SK-N-SH (cell line): ENCODE measurements at regions not wholly inside any gene's neighbourhood (a gene's known extent, or its start where the extent isn't known, plus 50 kb on each side); places are given as distances from the start of the nearest gene placed in this dataset.
A peak's percentile ranks its signal among the peaks of the same experiment; 100 is the strongest.

Experiments used
- CTCF ChIA-PET: fragments of 300-600, 350-600 bp; formaldehyde crosslinking; extraction: SDS; loops from one replicate; lab custom pipeline; 2021; lab: Yijun Ruan, JAX
- POLR2A ChIA-PET: fragments of 350-600 bp; sonication (Branson Sonifier 250); formaldehyde crosslinking; extraction: SDS; loops from one replicate; lab custom pipeline; 2020; ENCODE audit warnings: antibody characterized with exemption, inconsistent platforms; lab: Yijun Ruan, JAX
- DNase-seq: peaks from one replicate; pipeline ENCODE4 v3.0.0; 2012
- H2AFZ ChIP-seq: fragments of 200-600 bp; sonication (generic); 2 replicates; pipeline ENCODE4 v1.8.1; 2016; ENCODE audit warnings: antibody characterized with exemption, mild to moderate bottlenecking, low read depth
- H3F3A ChIP-seq: fragments of 200-600 bp; sonication (generic); replicated peaks from 2 replicates; pipeline ENCODE3; 2016; ENCODE audit warnings: antibody characterized with exemption, mild to moderate bottlenecking; ENCODE audit not compliant: insufficient read depth
- H3K27ac ChIP-seq, 2 experiments: fragments of 200-500 bp in 1 of 2; fragments of 200-600 bp in 1 of 2; sonication (Bioruptor generic) in 1 of 2; sonication (generic), shearing (Covaris generic) in 1 of 2; 2 replicates each; pipeline versions ENCODE4 v1.5.1 to v1.6.1; 2014 to 2016; ENCODE audit warnings: low read depth in 2 of 2, inconsistent platforms in 1 of 2, low read length in 1 of 2, mild to moderate bottlenecking in 1 of 2, mixed read lengths in 1 of 2
- H3K27me3 ChIP-seq: fragments of 200-600 bp; sonication (generic), shearing (Covaris generic); 2 replicates; pipeline ENCODE4 v1.6.1; 2016; ENCODE audit warnings: mixed run types; ENCODE audit not compliant: insufficient read depth
- H3K36me3 ChIP-seq, 2 experiments: fragments of 200-500 bp in 1 of 2; fragments of 200-600 bp in 1 of 2; sonication (Bioruptor generic) in 1 of 2; sonication (generic) in 1 of 2; replicated peaks in 1 of 2; 2 replicates each; pipeline versions ENCODE3 to v1.5.1; 2014 to 2016; ENCODE audit warnings: low read length in 1 of 2, mild to moderate bottlenecking in 1 of 2; ENCODE audit not compliant: insufficient read depth in 2 of 2, control insufficient read depth in 1 of 2
- H3K4me1 ChIP-seq, 2 experiments: fragments of 200-500 bp in 1 of 2; fragments of 200-600 bp in 1 of 2; sonication (Bioruptor generic) in 1 of 2; sonication (generic), shearing (Covaris generic) in 1 of 2; 2 replicates each; pipeline versions ENCODE4 v1.5.1 to v1.6.1; 2014 to 2016; ENCODE audit warnings: low read depth in 1 of 2, low read length in 1 of 2, mixed run types in 1 of 2; ENCODE audit not compliant: insufficient read depth in 2 of 2, control insufficient read depth in 1 of 2
- H3K4me2 ChIP-seq: fragments of 200-600 bp; sonication (generic), shearing (Covaris generic); 2 replicates; pipeline ENCODE4 v1.6.1; 2017; ENCODE audit warnings: mixed run types
- H3K4me3 ChIP-seq, 2 experiments: fragments of 200-500 bp in 1 of 2; fragments of 200-600 bp in 1 of 2; sonication (Bioruptor generic) in 1 of 2; sonication (generic), shearing (Covaris generic) in 1 of 2; 2 replicates each; pipeline versions ENCODE4 v1.5.1 to v1.8.1; 2014 to 2016; ENCODE audit warnings: low read depth in 2 of 2, inconsistent platforms in 1 of 2, low read length in 1 of 2, mild to moderate bottlenecking in 1 of 2, mixed read lengths in 1 of 2, moderate library complexity in 1 of 2
- H3K79me2 ChIP-seq: fragments of 200-600 bp; sonication (generic); 2 replicates; pipeline ENCODE4 v1.8.1; 2017; ENCODE audit warnings: mild to moderate bottlenecking; ENCODE audit not compliant: insufficient read depth
- H3K9ac ChIP-seq: fragments of 200-600 bp; sonication (generic); 2 replicates; pipeline ENCODE4 v1.6.1; 2017; ENCODE audit warnings: mixed run types
- H3K9me2 ChIP-seq: fragments of 200-600 bp; sonication (generic); 2 replicates; pipeline ENCODE4 v1.6.1; 2017; ENCODE audit warnings: mixed run types
- H3K9me3 ChIP-seq: fragments of 200-600 bp; sonication (generic); 2 replicates; pipeline ENCODE4 v1.6.1; 2017; ENCODE audit warnings: mixed run types, mild to moderate bottlenecking, moderate library complexity
- H4K20me1 ChIP-seq: fragments of 200-600 bp; sonication (generic); 2 replicates; pipeline ENCODE4 v1.6.1; 2017; ENCODE audit warnings: mild to moderate bottlenecking, mixed run types; ENCODE audit not compliant: insufficient read depth
- CHD2 ChIP-seq: fragments of 150-350 bp; IDR thresholded peaks from 2 replicates; pipeline ENCODE4 v1.6.1; 2018; ENCODE audit warnings: low read length; ENCODE audit not compliant: partially characterized antibody
- ELF1 ChIP-seq: IDR thresholded peaks from 2 replicates; pipeline ENCODE4 v1.4.0; 2012
- EP300 ChIP-seq, 2 experiments: IDR thresholded peaks; 2 replicates each; pipeline versions ENCODE4 v1.4.0 to v1.6.1; 2012; ENCODE audit warnings: borderline replicate concordance in 1 of 2, low read depth in 1 of 2, low read length in 1 of 2
- FOXJ3 ChIP-seq: sonication (generic); formaldehyde crosslinking; IDR thresholded peaks from 2 replicates; pipeline ENCODE4 v1.5.1; 2020; ENCODE audit warnings: mild to moderate bottlenecking, missing genetic modification reagents
- FOXM1 ChIP-seq: IDR thresholded peaks from 2 replicates; pipeline ENCODE4 v1.4.0; 2012; ENCODE audit warnings: low read depth, mild to moderate bottlenecking
- GABPA ChIP-seq: IDR thresholded peaks from 2 replicates; pipeline ENCODE4 v1.4.0; 2012; ENCODE audit warnings: low read depth, mild to moderate bottlenecking
- JUND ChIP-seq: IDR thresholded peaks from 2 replicates; pipeline ENCODE4 v1.4.0; 2012
- NFIC ChIP-seq: IDR thresholded peaks from 2 replicates; pipeline ENCODE4 v1.4.0; 2012; ENCODE audit warnings: borderline replicate concordance
- NRF1 ChIP-seq: IDR thresholded peaks from 2 replicates; pipeline ENCODE4 v1.6.1; 2012; ENCODE audit warnings: low read depth, mild to moderate bottlenecking, low read length
- RAD21 ChIP-seq: IDR thresholded peaks from 2 replicates; pipeline ENCODE4 v1.6.1; 2012; ENCODE audit warnings: mild to moderate bottlenecking, low read length
- RCOR1 ChIP-seq: fragments of 150-350 bp; IDR thresholded peaks from 2 replicates; pipeline ENCODE4 v1.6.1; 2017; ENCODE audit warnings: antibody characterized with exemption, low read length
- RXRA ChIP-seq: IDR thresholded peaks from 2 replicates; pipeline ENCODE4 v1.4.0; 2012; ENCODE audit warnings: low read depth, mild to moderate bottlenecking, borderline replicate concordance
- TAF1 ChIP-seq: IDR thresholded peaks from 2 replicates; pipeline ENCODE4 v1.6.1; 2012; ENCODE audit warnings: low read depth, mild to moderate bottlenecking, low read length, moderate library complexity, borderline replicate concordance
- TCF12 ChIP-seq: IDR thresholded peaks from 2 replicates; pipeline ENCODE4 v1.4.0; 2012
- TEAD4 ChIP-seq: IDR thresholded peaks from 2 replicates; pipeline ENCODE4 v1.4.0; 2012; ENCODE audit warnings: mild to moderate bottlenecking, borderline replicate concordance; ENCODE audit not compliant: insufficient read depth
- WGBS: methylation state at CpG from one replicate; pipeline ENCODE4 v1.1.6; 2017; ENCODE audit warnings: low lambda C conversion rate; 5-methylcytosine and 5-hydroxymethylcytosine counted together
- TF ChIP-seq, protein P1 (sequence below): fragments of 150-350 bp; IDR thresholded peaks from 2 replicates; pipeline ENCODE4 v1.6.1; 2017; ENCODE audit warnings: antibody characterized with exemption, low read length, low read depth, borderline replicate concordance
- TF ChIP-seq, protein P2 (sequence below): IDR thresholded peaks from 2 replicates; pipeline ENCODE4 v1.4.0; 2012; ENCODE audit warnings: low read depth, borderline replicate concordance
- TF ChIP-seq, protein P3 (sequence below): fragments of 150-350 bp; IDR thresholded peaks from 2 replicates; pipeline ENCODE4 v1.6.1; 2016; ENCODE audit warnings: mild to moderate bottlenecking, low read depth, low read length
- TF ChIP-seq, protein P4 (sequence below): IDR thresholded peaks from 2 replicates; pipeline ENCODE4 v1.4.0; 2012; ENCODE audit warnings: low read depth
- TF ChIP-seq, protein P5 (sequence below): IDR thresholded peaks from 2 replicates; pipeline ENCODE4 v1.6.1; 2012; ENCODE audit warnings: mild to moderate bottlenecking, low read depth, low read length, moderate library complexity

DNA sequence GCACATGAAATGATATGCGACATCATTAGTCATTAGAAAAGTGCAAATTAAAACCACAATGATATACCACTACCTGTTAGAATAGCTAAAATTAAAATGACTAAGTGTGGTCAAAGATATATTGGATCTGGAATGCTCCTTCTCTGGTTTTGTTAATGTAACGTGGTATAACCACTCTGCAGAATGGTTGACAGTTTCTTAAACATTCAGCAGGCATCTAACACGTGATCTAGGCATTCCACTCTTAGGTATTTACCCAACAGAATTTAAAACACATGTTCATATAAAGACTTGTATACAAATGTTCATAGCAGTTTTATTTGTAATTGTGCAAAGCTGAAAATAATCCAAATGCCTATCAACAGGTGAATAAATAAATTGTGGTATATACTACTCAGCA, 165.0 kb upstream of the PLXNA2 start:
- Histone ChIP-seq H3K9ac (no peak overlapping the region), H3K4me1 (peaks cover 0 to 26% of the 10 kb centered on the region in 2 experiments; a peak in 2 of 4 replicates), H3K36me3 (no peaks in the 10 kb centered on the region), H3K9me2 (no peaks in the 10 kb centered on the region), H3K4me2 (no peak overlapping the region), H3K4me3 (no peak overlapping the region), H3K79me2 (no peaks in the 10 kb centered on the region), H3K27me3 (no peaks in the 10 kb centered on the region), H3F3A (no peaks in the 10 kb centered on the region), H3K27ac (peak overlapping the region in 1 of 2 experiments; percentile 79; a peak in 1 of 4 replicates), H3K9me3 (no peaks in the 10 kb centered on the region; the same call in 1 of the 2 replicates), H4K20me1 (no peaks in the 10 kb centered on the region), H2AFZ (no peak overlapping the region)
- POLR2A ChIA-PET, result no interaction called here
- CTCF ChIA-PET, result interaction anchor here (1.6 kb wide), 1 partner anchor 12 kb away, joined by 4 read pairs; no protein-coding TSS in a partner anchor
- TF ChIP-seq RCOR1 (no peak), TEAD4 (no peak), TAF1 (no peak), TCF12 (peak; percentile 49; the same call in 1 of the 2 replicates), GABPA (no peak), RXRA (no peak), FOXM1 (no peak), NFIC (no peak), NRF1 (no peak), EP300 (IDR thresholded peaks at IDR 0.05; ENCODE audit: borderline replicate concordance in 1 of 2, low read depth in 1 of 2, low read length in 1 of 2) (no peak)
- TF ChIP-seq, protein P1, sequence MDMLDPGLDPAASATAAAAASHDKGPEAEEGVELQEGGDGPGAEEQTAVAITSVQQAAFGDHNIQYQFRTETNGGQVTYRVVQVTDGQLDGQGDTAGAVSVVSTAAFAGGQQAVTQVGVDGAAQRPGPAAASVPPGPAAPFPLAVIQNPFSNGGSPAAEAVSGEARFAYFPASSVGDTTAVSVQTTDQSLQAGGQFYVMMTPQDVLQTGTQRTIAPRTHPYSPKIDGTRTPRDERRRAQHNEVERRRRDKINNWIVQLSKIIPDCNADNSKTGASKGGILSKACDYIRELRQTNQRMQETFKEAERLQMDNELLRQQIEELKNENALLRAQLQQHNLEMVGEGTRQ, result no peak
- TF ChIP-seq, protein P2, sequence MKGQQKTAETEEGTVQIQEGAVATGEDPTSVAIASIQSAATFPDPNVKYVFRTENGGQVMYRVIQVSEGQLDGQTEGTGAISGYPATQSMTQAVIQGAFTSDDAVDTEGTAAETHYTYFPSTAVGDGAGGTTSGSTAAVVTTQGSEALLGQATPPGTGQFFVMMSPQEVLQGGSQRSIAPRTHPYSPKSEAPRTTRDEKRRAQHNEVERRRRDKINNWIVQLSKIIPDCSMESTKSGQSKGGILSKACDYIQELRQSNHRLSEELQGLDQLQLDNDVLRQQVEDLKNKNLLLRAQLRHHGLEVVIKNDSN, result peak; percentile 32; the same call in 1 of the 2 replicates
- TF ChIP-seq, protein P3, sequence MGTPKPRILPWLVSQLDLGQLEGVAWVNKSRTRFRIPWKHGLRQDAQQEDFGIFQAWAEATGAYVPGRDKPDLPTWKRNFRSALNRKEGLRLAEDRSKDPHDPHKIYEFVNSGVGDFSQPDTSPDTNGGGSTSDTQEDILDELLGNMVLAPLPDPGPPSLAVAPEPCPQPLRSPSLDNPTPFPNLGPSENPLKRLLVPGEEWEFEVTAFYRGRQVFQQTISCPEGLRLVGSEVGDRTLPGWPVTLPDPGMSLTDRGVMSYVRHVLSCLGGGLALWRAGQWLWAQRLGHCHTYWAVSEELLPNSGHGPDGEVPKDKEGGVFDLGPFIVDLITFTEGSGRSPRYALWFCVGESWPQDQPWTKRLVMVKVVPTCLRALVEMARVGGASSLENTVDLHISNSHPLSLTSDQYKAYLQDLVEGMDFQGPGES, result no peak
- 42% methylated on average over 3 of the region's 3 CpGs for WGBS
- DNase-seq, result no peak

DNA sequence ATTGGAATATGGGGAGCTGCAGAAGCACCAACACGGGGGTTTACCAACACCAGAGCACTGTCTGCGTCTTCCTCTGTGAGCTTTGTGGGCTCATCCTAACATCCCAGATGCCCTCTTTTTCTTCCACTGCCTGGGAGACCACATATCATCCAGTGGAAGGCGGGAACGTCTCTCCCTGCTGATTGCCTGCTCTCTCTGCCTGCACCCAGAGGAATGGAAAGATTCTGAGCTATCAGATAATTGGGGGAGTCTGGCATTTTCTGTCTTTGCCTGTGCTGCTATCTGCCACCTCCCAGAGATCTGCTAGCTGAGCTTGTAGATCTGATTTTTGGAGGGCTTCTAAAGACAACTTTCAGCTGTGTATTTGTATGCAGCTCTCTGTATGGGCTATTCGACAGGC, 166.2 kb upstream of the PLXNA2 start:
- no peak overlapping the region for H2AFZ ChIP-seq
- ChIA-PET POLR2A (no interaction called here), CTCF (interaction anchor here (0.8 to 1.6 kb wide), 4 partner anchors 13 to 172 kb away, joined by 3 to 4 read pairs (median 3); no protein-coding TSS in a partner anchor)
- TF ChIP-seq, protein P4, sequence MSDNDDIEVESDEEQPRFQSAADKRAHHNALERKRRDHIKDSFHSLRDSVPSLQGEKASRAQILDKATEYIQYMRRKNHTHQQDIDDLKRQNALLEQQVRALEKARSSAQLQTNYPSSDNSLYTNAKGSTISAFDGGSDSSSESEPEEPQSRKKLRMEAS, result no peak
- TF ChIP-seq CHD2 (peak; percentile 85), FOXJ3 (CRISPR knock-in tag) (peak; percentile 54), RCOR1 (peak; percentile 98), TAF1 (no peak), EP300 (IDR thresholded peaks at IDR 0.05; ENCODE audit: borderline replicate concordance in 1 of 2, low read depth in 1 of 2, low read length in 1 of 2) (peak in 1 of 2 experiments; percentile 80; a peak in 2 of 4 replicates), JUND (no peak), FOXM1 (no peak), ELF1 (no peak), RAD21 (peak; percentile 34)
- TF ChIP-seq, protein P5, sequence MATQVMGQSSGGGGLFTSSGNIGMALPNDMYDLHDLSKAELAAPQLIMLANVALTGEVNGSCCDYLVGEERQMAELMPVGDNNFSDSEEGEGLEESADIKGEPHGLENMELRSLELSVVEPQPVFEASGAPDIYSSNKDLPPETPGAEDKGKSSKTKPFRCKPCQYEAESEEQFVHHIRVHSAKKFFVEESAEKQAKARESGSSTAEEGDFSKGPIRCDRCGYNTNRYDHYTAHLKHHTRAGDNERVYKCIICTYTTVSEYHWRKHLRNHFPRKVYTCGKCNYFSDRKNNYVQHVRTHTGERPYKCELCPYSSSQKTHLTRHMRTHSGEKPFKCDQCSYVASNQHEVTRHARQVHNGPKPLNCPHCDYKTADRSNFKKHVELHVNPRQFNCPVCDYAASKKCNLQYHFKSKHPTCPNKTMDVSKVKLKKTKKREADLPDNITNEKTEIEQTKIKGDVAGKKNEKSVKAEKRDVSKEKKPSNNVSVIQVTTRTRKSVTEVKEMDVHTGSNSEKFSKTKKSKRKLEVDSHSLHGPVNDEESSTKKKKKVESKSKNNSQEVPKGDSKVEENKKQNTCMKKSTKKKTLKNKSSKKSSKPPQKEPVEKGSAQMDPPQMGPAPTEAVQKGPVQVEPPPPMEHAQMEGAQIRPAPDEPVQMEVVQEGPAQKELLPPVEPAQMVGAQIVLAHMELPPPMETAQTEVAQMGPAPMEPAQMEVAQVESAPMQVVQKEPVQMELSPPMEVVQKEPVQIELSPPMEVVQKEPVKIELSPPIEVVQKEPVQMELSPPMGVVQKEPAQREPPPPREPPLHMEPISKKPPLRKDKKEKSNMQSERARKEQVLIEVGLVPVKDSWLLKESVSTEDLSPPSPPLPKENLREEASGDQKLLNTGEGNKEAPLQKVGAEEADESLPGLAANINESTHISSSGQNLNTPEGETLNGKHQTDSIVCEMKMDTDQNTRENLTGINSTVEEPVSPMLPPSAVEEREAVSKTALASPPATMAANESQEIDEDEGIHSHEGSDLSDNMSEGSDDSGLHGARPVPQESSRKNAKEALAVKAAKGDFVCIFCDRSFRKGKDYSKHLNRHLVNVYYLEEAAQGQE, result no peak
- TF ChIP-seq, protein P2, result no peak

More for the DNA sequence above, 166.2 kb upstream of the PLXNA2 start:
- H3K9me2 ChIP-seq, result no peaks in the 10 kb centered on the region
- DNase-seq, result peak; percentile 59
- peaks cover 0 to 26% of the 10 kb centered on the region in 2 experiments; a peak in 2 of 4 replicates for H3K4me1 ChIP-seq
- no peak overlapping the region for H3K9ac ChIP-seq
- H3K27ac ChIP-seq, result peak overlapping the region in 1 of 2 experiments; percentile 79; a peak in 2 of 4 replicates
- H3F3A ChIP-seq, result no peaks in the 10 kb centered on the region
- no peak overlapping the region for H3K4me2 ChIP-seq
- H3K36me3 ChIP-seq, result no peaks in the 10 kb centered on the region
- no peak overlapping the region for H3K4me3 ChIP-seq
- no peaks in the 10 kb centered on the region for H3K27me3 ChIP-seq
- H3K79me2 ChIP-seq, result no peaks in the 10 kb centered on the region
- 40% methylated on average over 5 of the region's 5 CpGs for WGBS
- no peaks in the 10 kb centered on the region for H3K9me3 ChIP-seq
- H4K20me1 ChIP-seq, result no peaks in the 10 kb centered on the region
